Bone marrow (tissue), 2 donors: ENCODE measurements at regions not wholly inside any gene's neighbourhood (a gene's known extent, or its start where the extent isn't known, plus 50 kb on each side); places are given as distances from the start of the nearest gene placed in this dataset.
"Not testable (repeated sequence)": the region's sequence is repeated elsewhere in the genome, so short reads cannot be mapped to it uniquely, and the experiment has no call there.

ENCODE experiments used
- DNase-seq, 2 donors: peaks; one replicate each; lab custom pipeline; 2025; lab: John Stamatoyannopoulos, UW

- DNase-seq, result not testable (repeated sequence)
These were observed 56.2 kb upstream of the CCZ1B start for GRCh38 chr7:6882321-6882721.

GRCh38 chr7:6883756-6884155 is 57.7 kb upstream of the CCZ1B start:
- not testable (repeated sequence) for DNase-seq

- DNase-seq, result no peak
These were observed 60.1 kb upstream of the CCZ1B start for GRCh38 chr7:6886198-6886597.

- not testable (repeated sequence) for DNase-seq
These were observed 62.4 kb upstream of the CCZ1B start for GRCh38 chr7:6888267-6889045.

GRCh38 chr7:6889252-6889812 is 63.3 kb upstream of the CCZ1B start:
- DNase-seq, result no peak

- not testable (repeated sequence) for DNase-seq
These were observed 76.0 kb upstream of the CCZ1B start for GRCh38 chr7:6902097-6902518.

GRCh38 chr7:6903289-6903688 is 77.2 kb upstream of the CCZ1B start:
- DNase-seq, result not testable (repeated sequence)

- DNase-seq, result not testable (repeated sequence)
These were observed 77.7 kb upstream of the CCZ1B start for GRCh38 chr7:6903792-6904191.

- no peak for DNase-seq
These were observed 91.2 kb upstream of the CCZ1B start for GRCh38 chr7:6917258-6917657.

- DNase-seq, result not testable (repeated sequence)
These were observed 93.1 kb upstream of the CCZ1B start for GRCh38 chr7:6919169-6919568.

- DNase-seq, result not testable (repeated sequence)
These were observed 98.4 kb upstream of the CCZ1B start for GRCh38 chr7:6924523-6924922.

GRCh38 chr7:6926193-6927174 is 100.4 kb upstream of the CCZ1B start:
- DNase-seq, result not testable (repeated sequence)

GRCh38 chr7:6927643-6928042 is 101.6 kb upstream of the CCZ1B start:
- DNase-seq, result not testable (repeated sequence)

GRCh38 chr7:6929588-6929987 is 103.5 kb upstream of the CCZ1B start:
- DNase-seq, result not testable (repeated sequence)

GRCh38 chr7:6930081-6930635 is 104.1 kb upstream of the CCZ1B start:
- not testable (repeated sequence) for DNase-seq

GRCh38 chr7:6930787-6931186 is 104.7 kb upstream of the CCZ1B start:
- DNase-seq, result not testable (repeated sequence)

GRCh38 chr7:6931456-6931855 is 105.4 kb upstream of the CCZ1B start:
- DNase-seq, result not testable (repeated sequence)

- DNase-seq, result not testable (repeated sequence)
These were observed 108.0 kb upstream of the CCZ1B start for GRCh38 chr7:6933954-6934632.

- DNase-seq, result no peak
These were observed 108.9 kb upstream of the CCZ1B start for GRCh38 chr7:6934981-6935380.

- not testable (repeated sequence) for DNase-seq
These were observed 110.6 kb upstream of the CCZ1B start for GRCh38 chr7:6936626-6937025.

- DNase-seq, result not testable (repeated sequence)
These were observed 111.7 kb upstream of the CCZ1B start for GRCh38 chr7:6937746-6938145.
